Neural crest cell (in vitro differentiated cells): ENCODE measurements at regions not wholly inside any gene's neighbourhood (a gene's known extent, or its start where the extent isn't known, plus 50 kb on each side); places are given as distances from the start of the nearest gene placed in this dataset.
"Not testable (repeated sequence)": the region's sequence is repeated elsewhere in the genome, so short reads cannot be mapped to it uniquely, and the experiment has no call there.

Experiments used
- DNase-seq: peaks from one replicate; pipeline ENCODE4 v3.0.0; 2021; ENCODE audit warnings: low read depth, mixed read lengths, low spot score
- H3K27ac Mint-ChIP-seq: one replicate; pipeline ENCODE4 v1.8.0; 2021; ENCODE audit warnings: mild to moderate bottlenecking, mixed read lengths; ENCODE audit not compliant: unreplicated experiment
- H3K27me3 Mint-ChIP-seq: 2 replicates; pipeline ENCODE4 v1.8.0; 2021; ENCODE audit warnings: low read depth, mild to moderate bottlenecking, mixed read lengths
- H3K36me3 Mint-ChIP-seq: 2 replicates; pipeline ENCODE4 v1.8.0; 2021; ENCODE audit warnings: low read depth, mild to moderate bottlenecking, mixed read lengths
- H3K4me1 Mint-ChIP-seq: 2 replicates; pipeline ENCODE4 v1.8.0; 2021; ENCODE audit warnings: mixed read lengths
- H3K4me3 Mint-ChIP-seq: one replicate; pipeline ENCODE4 v1.8.0; 2021; ENCODE audit warnings: mild to moderate bottlenecking, mixed read lengths
- H3K9me3 Mint-ChIP-seq: 2 replicates; pipeline ENCODE4 v1.8.0; 2021; ENCODE audit warnings: mixed read lengths
- TF ChIP-seq, protein P1 (sequence below): fragments of 200-600 bp; sonication (generic); conservative IDR thresholded peaks from 2 replicates; pipeline ENCODE4 v1.5.0; 2021; ENCODE audit warnings: antibody characterized with exemption, mild to moderate bottlenecking

DNA sequence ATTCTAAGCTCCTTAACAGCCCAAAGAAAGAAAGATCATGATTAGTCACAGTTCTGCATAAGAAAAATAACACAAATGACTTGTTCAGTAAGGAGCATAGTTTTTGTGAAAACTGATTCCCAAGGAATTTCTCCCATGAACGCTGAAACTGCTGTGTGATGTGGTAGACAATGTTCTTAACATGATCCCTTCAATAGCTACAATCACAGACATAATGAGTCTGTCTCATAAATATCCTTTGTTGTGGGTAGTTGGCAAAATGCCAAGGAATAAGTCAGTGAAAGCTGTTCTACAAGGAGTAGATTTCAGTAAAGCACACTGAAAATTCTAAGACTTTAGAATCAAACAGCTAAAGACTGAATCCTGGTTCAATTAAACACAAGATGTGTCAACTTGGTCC, 404.8 kb downstream of the HLX start:
- peaks cover 6% of the 10 kb centered on the region for H3K9me3 Mint-ChIP-seq
- H3K36me3 Mint-ChIP-seq = peaks cover 4% of the 10 kb centered on the region
- no peak overlapping the region for H3K27ac Mint-ChIP-seq
- TF ChIP-seq, protein P1, sequence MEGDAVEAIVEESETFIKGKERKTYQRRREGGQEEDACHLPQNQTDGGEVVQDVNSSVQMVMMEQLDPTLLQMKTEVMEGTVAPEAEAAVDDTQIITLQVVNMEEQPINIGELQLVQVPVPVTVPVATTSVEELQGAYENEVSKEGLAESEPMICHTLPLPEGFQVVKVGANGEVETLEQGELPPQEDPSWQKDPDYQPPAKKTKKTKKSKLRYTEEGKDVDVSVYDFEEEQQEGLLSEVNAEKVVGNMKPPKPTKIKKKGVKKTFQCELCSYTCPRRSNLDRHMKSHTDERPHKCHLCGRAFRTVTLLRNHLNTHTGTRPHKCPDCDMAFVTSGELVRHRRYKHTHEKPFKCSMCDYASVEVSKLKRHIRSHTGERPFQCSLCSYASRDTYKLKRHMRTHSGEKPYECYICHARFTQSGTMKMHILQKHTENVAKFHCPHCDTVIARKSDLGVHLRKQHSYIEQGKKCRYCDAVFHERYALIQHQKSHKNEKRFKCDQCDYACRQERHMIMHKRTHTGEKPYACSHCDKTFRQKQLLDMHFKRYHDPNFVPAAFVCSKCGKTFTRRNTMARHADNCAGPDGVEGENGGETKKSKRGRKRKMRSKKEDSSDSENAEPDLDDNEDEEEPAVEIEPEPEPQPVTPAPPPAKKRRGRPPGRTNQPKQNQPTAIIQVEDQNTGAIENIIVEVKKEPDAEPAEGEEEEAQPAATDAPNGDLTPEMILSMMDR = no peak
- H3K4me3 Mint-ChIP-seq = no peak overlapping the region
- no peak for DNase-seq
- H3K27me3 Mint-ChIP-seq = no peaks in the 10 kb centered on the region
- H3K4me1 Mint-ChIP-seq = peaks cover 3% of the 10 kb centered on the region

DNA sequence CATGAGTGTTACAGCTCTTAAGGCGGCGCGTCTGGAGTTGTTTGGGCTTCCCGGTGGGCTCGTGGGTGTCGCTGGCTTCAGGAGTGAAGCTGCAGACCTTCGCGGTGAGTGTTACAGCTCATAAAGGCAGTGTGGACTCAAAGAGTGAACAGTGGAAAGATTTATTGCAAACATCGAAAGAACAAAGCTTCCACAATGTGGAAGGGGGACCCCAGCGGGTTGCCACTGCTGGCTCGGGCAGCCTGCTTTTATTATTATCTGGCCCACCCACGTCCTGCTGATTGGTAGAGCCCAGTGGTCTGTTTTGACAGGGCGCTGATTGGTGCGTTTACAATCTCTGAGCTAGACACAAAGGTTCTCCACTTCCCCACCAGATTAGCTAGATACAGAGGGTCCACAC, 405.7 kb downstream of the HLX start:
- H3K27me3 Mint-ChIP-seq, H3K36me3 Mint-ChIP-seq, H3K4me3 Mint-ChIP-seq, DNase-seq, H3K27ac Mint-ChIP-seq, H3K9me3 Mint-ChIP-seq, H3K4me1 Mint-ChIP-seq: not testable (repeated sequence)

DNA sequence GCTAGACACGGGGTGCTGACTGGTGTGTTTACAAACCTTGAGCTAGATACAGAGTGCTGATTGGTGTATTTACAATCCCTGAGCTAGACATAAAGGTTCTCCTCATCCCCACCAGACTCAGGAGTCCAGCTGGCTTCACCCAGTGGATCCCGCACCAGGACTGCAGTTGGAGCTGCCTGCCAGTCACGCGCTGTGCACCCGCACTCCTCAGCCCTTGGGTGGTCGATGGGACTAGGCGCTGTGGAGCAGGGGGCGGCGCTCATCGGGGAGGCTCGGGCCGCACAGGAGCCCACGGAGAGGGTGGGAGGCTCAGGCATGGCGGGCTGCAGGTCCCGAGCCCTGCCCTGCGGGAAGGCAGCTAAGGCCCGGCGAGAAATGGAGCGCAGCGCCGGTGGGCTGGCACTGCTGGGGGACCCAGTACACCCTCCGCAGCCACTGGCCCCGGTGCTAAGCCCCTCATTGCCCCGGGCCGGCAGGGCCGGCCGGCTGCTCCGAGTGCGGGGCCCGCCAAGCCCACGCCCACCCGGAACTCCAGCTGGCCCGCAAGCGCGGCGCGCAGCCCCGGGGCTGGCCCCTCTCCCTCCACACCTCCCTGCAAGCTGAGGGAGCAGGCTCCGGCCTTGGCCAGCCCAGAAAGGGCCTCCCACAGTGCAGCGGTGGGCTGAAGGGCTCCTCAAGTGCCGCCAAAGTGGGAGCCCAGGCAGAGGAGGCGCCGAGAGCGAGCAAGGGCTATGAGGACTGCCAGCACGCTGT, 406.4 kb downstream of the HLX start:
- H3K4me1 Mint-ChIP-seq, H3K27me3 Mint-ChIP-seq, DNase-seq, H3K36me3 Mint-ChIP-seq, H3K27ac Mint-ChIP-seq, H3K9me3 Mint-ChIP-seq, H3K4me3 Mint-ChIP-seq: not testable (repeated sequence)

DNA sequence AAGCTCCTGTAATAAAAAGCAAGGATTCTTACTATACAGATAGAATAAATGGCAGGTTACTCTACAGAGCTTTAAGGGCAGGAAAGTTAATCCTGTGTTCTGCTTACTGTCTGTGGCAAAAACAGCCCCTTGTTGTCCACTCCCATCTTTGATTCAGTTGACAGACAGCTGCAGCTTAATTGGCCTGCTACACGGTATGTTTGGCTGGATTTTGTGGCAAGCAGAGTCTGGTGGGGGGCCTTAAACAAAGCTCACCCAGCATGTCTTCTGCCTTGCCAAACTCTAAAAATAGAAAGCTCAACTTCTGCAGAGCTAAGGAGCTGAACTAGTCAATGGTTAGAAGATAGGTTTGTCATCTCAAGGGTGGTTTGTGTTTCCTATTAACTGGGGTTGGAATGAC, 407.2 kb downstream of the HLX start:
- H3K27ac Mint-ChIP-seq = no peak overlapping the region
- peaks cover 3% of the 10 kb centered on the region for H3K4me1 Mint-ChIP-seq
- DNase-seq = no peak
- peaks cover 4% of the 10 kb centered on the region for H3K36me3 Mint-ChIP-seq
- no peak overlapping the region for H3K4me3 Mint-ChIP-seq
- TF ChIP-seq, protein P1 = no peak
- H3K9me3 Mint-ChIP-seq = peaks cover 3% of the 10 kb centered on the region
- no peaks in the 10 kb centered on the region for H3K27me3 Mint-ChIP-seq

DNA sequence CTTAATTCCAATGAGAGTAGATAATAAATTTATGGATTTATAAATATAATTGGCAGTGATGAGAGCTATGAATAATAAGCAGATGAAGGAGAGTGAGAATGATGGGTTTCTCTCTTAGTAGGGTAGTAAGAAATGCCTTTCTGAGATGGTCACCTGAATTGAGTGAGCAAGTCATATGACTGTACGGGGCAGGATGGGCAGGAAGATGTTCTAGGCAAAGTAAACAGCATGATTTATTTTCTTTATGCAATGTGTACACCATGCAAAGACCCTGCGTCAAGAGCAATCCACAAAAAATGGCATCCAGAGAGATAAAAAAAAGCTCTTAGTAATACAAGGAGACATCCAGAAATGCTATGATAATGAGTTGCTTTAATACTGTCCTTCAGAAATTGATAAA, 409.9 kb downstream of the HLX start:
- TF ChIP-seq, protein P1 = no peak
- no peaks in the 10 kb centered on the region for H3K36me3 Mint-ChIP-seq
- H3K9me3 Mint-ChIP-seq = no peaks in the 10 kb centered on the region
- no peak overlapping the region for H3K27ac Mint-ChIP-seq
- DNase-seq = no peak
- no peaks in the 10 kb centered on the region for H3K27me3 Mint-ChIP-seq
- peaks cover 3% of the 10 kb centered on the region for H3K4me1 Mint-ChIP-seq
- H3K4me3 Mint-ChIP-seq = no peak overlapping the region

DNA sequence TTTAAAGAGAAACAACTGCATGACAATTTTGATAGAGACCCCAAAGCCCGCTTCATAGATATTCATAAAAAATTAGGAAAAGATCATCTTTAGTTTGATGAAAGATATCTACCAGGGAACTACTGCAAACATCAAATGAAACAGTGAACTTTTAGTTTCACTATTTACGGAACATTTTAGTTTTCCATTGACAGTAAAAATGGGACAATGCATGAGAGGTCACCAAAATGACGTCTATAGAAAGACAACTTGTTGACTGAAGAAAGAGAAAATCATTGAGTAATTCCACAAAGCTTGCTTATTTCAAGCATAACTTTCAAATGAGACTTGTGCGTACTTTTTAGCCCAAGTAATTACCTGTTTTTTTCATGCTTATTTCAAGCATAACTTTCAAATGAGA, 411.4 kb downstream of the HLX start:
- no peak for DNase-seq
- Mint-ChIP-seq H3K9me3 (no peaks in the 10 kb centered on the region), H3K4me1 (no peaks in the 10 kb centered on the region), H3K4me3 (no peak overlapping the region), H3K27ac (no peak overlapping the region), H3K36me3 (no peaks in the 10 kb centered on the region), H3K27me3 (no peaks in the 10 kb centered on the region)
- TF ChIP-seq, protein P1 = no peak
